ENCODE measurements at regions not wholly inside any gene's neighbourhood (a gene's known extent, or its start where the extent isn't known, plus 50 kb on each side); places are given as distances from the start of the nearest gene placed in this dataset.
"Not testable (repeated sequence)": the region's sequence is repeated elsewhere in the genome, so short reads cannot be mapped to it uniquely, and the experiment has no call there.

GRCh38 chr2:57698392-57698791 lies 348.2 kb upstream of the VRK2 start:
- DNase-seq (ENCODE audit: low spot score), result no peak

DNA sequence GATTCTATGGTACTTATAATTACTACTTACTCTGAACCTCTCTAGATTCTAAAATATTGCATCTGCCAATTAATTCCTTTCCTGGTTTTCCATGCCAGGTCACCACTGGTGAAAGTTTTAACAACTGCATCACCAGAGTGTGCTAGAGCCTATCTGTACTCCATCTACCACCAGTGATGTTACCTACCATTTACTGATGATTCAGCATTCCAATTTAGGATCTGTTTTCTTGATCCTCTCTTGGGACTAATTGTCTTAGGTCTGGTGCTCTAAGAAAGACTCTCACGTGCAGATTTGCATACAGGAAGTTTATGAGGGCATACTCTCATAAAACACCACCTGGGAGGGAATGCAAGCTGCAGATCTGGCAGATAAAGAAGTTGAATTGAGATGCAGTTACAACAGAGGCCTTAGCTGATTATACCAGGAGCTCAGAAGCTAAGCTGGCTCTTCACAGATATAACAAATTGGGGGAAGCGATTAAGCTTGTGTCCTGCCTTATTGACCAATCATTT lies 347.6 kb upstream of the VRK2 start:
- DNase-seq (ENCODE audit: low spot score), result no peak

- peak; percentile 13 for DNase-seq (ENCODE audit: low spot score)
These were observed 345.2 kb upstream of the VRK2 start for GRCh38 chr2:57701391-57701791.

GRCh38 chr2:57703407-57703806 lies 343.2 kb upstream of the VRK2 start:
- DNase-seq (ENCODE audit: low spot score), result no peak

- not testable (repeated sequence) for DNase-seq (ENCODE audit: low spot score)
These were observed 338.8 kb upstream of the VRK2 start for GRCh38 chr2:57707794-57708193.

- no peak for DNase-seq (ENCODE audit: low spot score)
These were observed 334.6 kb upstream of the VRK2 start for GRCh38 chr2:57711991-57712390.

DNA sequence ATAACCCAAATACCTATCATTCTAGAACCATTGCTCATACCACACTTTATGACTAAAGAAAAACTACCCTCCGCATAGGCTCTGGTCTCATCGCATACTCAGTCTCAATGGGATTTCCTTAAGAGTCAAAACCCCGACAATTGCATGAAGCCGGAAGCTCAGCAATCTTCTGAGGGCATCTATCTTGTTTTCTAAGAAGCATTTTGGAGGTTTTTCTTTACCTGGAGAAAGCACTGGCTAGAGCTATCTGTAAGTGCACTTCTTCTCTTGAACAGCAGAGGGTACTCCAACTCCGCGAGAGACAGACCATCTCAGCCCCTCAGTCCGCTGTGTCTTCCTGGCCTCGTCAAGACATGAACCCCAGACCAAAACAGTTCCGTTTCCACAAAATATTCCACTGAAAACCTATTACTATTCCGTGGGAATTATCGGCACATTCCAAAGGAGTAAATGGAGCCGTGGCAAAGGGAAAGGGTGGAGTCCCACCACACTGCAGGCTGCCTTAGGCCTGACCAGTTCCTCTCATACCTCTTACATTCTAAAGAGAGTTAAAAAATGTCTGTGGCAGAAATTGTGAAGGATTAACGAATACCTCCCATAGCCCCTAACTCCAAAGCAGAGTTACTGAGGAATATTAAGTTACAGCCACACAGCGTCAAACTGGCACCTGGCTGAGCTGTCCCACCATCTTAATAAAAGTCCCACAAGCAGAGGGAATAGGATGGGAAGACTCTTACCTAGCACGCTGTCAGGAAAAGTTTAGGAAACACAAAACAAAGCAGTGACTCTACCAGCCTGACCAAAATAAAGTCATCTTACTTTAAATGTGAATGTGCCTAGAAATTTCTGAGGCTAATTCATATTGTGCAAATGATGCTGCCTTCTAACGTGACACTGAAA lies 325.6 kb upstream of the VRK2 start:
- DNase-seq (ENCODE audit: low spot score), result peak; percentile 77

- DNase-seq (ENCODE audit: low spot score), result no peak
These were observed 321.2 kb upstream of the VRK2 start for GRCh38 chr2:57725337-57725947.

GRCh38 chr2:57726294-57726693 lies 320.3 kb upstream of the VRK2 start:
- no peak for DNase-seq (ENCODE audit: low spot score)

DNA sequence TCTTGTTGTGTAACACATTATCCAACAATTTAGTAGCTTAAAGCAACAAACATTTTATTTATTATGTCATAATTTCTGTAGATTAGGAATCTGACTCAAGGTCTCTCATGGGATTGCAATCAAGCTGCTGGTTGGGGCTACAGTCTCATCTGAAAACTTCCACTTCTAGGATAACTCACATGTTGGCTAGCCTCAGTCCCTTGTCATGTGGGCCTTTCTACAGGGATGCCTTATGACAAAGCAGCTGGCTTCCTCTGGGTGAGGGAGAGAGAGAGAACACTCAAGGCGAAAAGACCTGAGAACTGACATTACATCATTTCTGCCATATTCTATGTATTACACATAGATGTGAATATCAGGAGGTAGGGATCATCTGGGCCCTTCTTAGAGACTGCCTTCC lies 317.9 kb upstream of the VRK2 start:
- no peak for DNase-seq (ENCODE audit: low spot score)

DNA sequence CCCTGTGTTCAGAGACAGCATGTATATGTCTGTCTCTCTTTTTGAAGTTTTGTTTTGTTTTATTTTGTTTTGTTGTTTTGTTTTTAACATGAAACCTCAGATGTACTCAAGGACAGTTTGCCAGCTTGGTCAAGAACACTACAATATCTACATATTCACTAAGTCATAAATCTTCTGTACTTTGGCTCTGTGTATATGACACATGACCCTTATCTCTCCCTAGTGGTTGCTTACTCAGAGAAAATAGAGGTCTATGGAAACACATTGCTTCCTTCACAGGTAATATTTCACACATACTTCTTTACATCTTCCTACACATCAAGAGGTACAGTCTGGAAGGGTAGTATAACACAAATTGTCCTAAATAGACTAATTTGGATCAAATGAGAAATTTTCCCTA lies 312.6 kb upstream of the VRK2 start:
- no peak for DNase-seq (ENCODE audit: low spot score)

- DNase-seq (ENCODE audit: low spot score), result no peak
These were observed 305.7 kb upstream of the VRK2 start for GRCh38 chr2:57740891-57741290.

GRCh38 chr2:57753636-57754035 lies 293.0 kb upstream of the VRK2 start:
- no peak for DNase-seq (ENCODE audit: low spot score)

- no peak for DNase-seq (ENCODE audit: low spot score)
These were observed 287.9 kb upstream of the VRK2 start for GRCh38 chr2:57758686-57759085.

DNA sequence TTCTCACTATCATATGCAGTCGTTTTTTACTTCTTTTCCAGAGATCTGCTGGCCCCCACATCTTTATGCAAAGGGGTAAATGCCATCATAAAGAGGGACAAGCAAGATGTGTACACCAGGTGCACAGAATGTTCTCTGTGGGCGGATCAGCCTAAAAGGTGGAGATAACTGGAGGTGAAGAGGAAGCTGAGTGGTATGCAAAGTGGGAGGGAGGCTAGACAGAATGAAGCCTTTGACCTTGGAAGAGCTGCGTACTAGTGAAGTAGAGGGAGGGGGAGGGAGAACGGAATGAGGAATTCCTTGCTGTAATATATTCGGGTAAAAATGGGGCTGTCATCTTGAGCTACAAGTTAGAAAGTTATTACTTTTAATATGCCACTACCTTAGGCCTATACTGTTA lies 287.5 kb upstream of the VRK2 start:
- DNase-seq (ENCODE audit: low spot score), result no peak

DNA sequence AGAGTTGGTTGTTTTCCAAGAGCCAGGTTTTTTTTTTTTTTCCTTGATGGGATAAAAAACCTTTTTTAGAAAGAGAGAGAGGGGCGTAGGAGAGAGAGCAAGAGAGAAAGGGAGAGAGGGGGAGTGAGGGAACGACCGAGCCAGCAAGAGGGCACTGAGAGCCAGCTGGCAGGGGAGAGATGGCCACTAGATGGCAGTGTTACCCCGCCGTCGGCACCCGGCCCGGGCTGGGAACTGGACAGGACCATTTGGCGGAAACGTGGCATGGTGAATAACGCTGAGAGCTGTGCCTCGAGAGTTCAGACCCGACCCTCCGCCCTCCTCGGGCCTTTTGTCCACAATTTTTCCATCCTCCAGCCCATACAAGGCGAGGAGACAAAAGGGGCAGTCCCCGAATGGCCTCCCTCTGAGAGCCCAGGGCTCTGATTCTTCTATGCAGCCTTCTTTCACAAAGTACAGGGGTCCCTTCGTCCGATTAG lies 286.7 kb upstream of the VRK2 start:
- peak; percentile 92 for DNase-seq (ENCODE audit: low spot score)

DNA sequence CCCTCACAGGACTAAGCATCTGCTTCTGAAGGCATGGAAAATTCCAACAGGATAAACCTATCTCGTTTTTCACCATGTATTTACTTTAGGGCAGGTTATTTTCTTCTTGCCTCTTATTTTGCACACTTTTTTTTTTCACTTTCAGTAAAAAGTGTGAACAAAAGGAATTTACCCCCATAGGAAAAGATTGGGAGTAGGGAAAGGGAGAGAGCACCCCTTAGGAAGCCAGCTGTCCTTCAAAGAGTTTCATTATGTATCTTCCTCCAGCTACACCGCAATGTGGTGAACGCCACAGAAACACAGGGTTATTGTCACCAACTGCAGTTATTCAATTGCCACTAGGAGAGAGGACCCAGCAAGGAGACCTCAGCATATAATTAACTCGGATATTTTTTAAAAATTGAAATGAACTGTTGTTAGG lies 286.2 kb upstream of the VRK2 start:
- DNase-seq (ENCODE audit: low spot score), result no peak

DNA sequence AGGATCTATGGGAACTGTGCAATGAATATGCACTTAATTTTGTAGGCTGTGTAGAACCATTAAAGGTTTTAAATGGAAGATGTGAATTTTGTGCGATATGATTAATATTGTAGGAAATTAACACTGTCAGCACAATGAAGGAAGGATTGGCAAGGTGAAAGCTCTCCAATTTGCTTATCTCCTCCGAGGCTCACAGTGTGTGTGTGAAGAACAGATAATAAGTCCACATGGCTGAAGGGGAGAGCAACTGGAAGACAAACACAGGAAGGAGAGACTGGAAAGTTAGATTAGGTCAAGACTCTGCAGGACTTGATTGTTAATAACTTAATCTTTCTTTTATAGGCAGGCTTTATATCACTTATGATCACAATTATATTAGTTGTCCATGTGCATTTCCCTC lies 269.7 kb upstream of the VRK2 start:
- no peak for DNase-seq (ENCODE audit: low spot score)

DNA sequence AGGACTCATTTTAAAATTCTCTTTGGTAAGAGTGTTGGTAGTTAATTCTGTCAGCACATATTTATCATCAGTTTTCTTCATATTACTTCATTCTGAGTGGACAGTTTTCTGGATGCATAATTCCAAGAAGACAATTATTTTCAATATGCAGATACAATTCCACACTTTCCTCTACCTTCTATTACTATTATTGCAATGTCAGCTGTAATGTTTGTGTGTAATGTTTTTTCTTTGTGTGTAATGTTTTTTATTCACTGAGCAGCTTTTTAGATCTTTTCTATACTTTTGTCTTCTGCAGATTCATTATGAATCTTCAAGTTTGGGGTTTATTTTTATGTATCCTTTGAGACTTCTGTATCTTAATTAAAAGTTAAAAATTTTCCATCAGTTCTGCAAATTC lies 264.0 kb upstream of the VRK2 start:
- DNase-seq (ENCODE audit: low spot score), result no peak

DNA sequence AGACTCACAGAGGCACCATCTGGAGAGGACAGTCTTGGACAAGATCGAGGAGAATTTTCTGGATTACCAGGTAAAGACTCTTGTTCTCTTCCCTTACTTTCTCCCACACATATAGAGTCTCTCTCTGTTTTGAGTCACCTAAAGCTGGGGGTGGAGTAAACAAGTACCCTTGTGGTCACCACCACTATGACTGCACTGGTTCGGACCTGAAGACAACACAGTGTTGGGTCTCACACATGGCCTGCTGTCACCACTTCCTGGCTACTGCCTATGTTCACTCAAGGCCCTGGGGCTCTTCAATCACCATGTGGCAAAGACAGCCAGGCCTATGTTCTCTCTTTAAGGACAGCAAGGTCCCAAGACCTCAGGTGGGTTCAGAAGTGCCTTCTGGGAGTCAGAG lies 253.3 kb upstream of the VRK2 start:
- DNase-seq (ENCODE audit: low spot score), result no peak

DNA sequence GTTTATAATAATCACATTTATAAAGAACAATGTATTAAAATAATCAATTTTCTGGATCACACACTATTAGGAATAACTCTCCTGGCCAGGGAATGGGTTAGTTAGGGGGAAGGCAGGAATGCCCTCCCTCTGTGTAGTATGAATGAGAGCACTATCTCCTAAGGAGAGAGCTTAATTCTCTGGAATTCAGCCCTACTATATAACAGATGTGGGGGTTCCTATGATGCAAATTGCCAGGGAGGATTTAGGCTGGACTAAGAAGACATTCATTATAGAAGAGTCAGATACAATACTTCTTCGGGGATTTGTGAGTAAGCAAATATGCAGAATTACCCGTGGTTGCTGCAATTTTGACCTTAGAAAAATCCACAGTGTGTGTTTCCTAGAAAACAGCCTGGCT lies 250.1 kb upstream of the VRK2 start:
- peak; percentile 45 for DNase-seq (ENCODE audit: low spot score)

DNA sequence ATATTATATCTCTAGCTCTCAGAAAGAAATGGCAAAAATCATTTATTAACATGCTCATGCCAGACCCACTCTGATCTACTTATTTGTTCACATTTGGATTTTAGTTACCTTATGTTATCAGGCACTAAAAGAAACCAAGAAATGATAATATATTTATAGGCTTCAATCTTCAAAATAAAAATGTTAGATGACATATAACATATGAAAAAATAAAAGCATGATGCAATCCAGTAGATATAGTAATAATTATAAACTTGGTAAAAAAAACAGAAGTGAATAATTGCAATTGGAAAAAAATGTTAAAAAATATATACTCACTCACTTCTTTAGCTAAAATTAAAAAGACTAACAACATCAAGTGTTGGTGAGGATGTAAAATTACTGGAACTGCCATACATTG lies 248.3 kb upstream of the VRK2 start:
- DNase-seq (ENCODE audit: low spot score), result no peak

DNA sequence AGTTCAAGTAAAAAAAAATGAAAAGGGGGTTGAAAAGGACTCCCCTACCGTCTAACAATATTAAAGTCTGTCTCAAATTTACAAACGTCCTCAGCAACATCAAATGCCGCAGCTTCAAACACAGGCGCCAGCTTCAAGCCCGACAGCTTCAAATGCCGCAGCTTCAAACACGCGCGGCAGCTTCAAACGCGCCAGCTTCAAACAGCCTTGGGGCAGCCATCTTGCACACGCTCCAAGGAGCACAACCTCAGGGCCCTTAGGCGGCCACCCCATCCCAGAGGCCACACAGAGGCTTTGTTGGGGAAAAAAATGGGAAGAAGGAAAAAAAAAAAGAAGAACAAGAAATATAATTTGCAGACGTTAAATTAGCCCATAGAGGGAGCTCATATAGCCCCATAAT lies 244.4 kb upstream of the VRK2 start:
- DNase-seq (ENCODE audit: low spot score), result no peak
